ENCODE measurements at regions not wholly inside any gene's neighbourhood (a gene's known extent, or its start where the extent isn't known, plus 50 kb on each side); places are given as distances from the start of the nearest gene placed in this dataset.
"Not testable (repeated sequence)": the region's sequence is repeated elsewhere in the genome, so short reads cannot be mapped to it uniquely, and the experiment has no call there.

GRCh38 chr3:22843854-22844253 is 359.3 kb upstream of the UBE2E2 start:
- Histone ChIP-seq H3K27ac (ENCODE audit: low read length) (no peak overlapping the region), H3K36me3 (ENCODE audit: insufficient read depth, low read depth, low read length) (no peaks in the 10 kb centered on the region), H3K4me1 (ENCODE audit: insufficient read depth, low read length) (no peaks in the 10 kb centered on the region), H3K4me3 (ENCODE audit: low read length) (no peak overlapping the region), H3K9me3 (ENCODE audit: insufficient read depth, low read depth, low read length) (no peaks in the 10 kb centered on the region), H3K9ac (ENCODE audit: low read depth, low read length) (no peak overlapping the region), H3K27me3 (ENCODE audit: insufficient read depth, low read length) (no peaks in the 10 kb centered on the region)

- Histone ChIP-seq H3K9ac (ENCODE audit: low read depth, low read length) (no peak overlapping the region), H3K36me3 (ENCODE audit: insufficient read depth, low read depth, low read length) (no peaks in the 10 kb centered on the region), H3K4me1 (ENCODE audit: insufficient read depth, low read length) (no peaks in the 10 kb centered on the region), H3K27me3 (ENCODE audit: insufficient read depth, low read length) (no peaks in the 10 kb centered on the region), H3K4me3 (ENCODE audit: low read length) (no peak overlapping the region), H3K9me3 (ENCODE audit: insufficient read depth, low read depth, low read length) (no peaks in the 10 kb centered on the region), H3K27ac (ENCODE audit: low read length) (no peak overlapping the region)
Measured at GRCh38 chr3:22846566-22846965, 356.6 kb upstream of the UBE2E2 start.

- H3K36me3 ChIP-seq (ENCODE audit: insufficient read depth, low read depth, low read length) = not testable (repeated sequence)
Measured at GRCh38 chr3:22849583-22849982, 353.5 kb upstream of the UBE2E2 start.

GRCh38 chr3:22856811-22857210 is 346.3 kb upstream of the UBE2E2 start:
- H3K27ac ChIP-seq (ENCODE audit: low read length) = no peak overlapping the region
- H3K27me3 ChIP-seq (ENCODE audit: insufficient read depth, low read length) = no peaks in the 10 kb centered on the region
- H3K36me3 ChIP-seq (ENCODE audit: insufficient read depth, low read depth, low read length) = no peaks in the 10 kb centered on the region
- H3K9me3 ChIP-seq (ENCODE audit: insufficient read depth, low read depth, low read length) = no peaks in the 10 kb centered on the region
- 0 out of 2 replicates have a peak, but pooled peaks cover 2% of the 10 kb centered on the region for H3K4me1 ChIP-seq (ENCODE audit: insufficient read depth, low read length)
- no peak overlapping the region for H3K9ac ChIP-seq (ENCODE audit: low read depth, low read length)
- H3K4me3 ChIP-seq (ENCODE audit: low read length) = no peak overlapping the region

More at GRCh38 chr3:22849583-22849982, 353.5 kb upstream of the UBE2E2 start:
- not testable (repeated sequence) for H3K9ac ChIP-seq (ENCODE audit: low read depth, low read length); H3K4me1 ChIP-seq (ENCODE audit: insufficient read depth, low read length); H3K9me3 ChIP-seq (ENCODE audit: insufficient read depth, low read depth, low read length); H3K27ac ChIP-seq (ENCODE audit: low read length); H3K4me3 ChIP-seq (ENCODE audit: low read length); H3K27me3 ChIP-seq (ENCODE audit: insufficient read depth, low read length)

GRCh38 chr3:22858486-22858885 is 344.6 kb upstream of the UBE2E2 start:
- H3K4me1 ChIP-seq (ENCODE audit: insufficient read depth, low read length) = 0 out of 2 replicates have a peak, but pooled peaks cover 2% of the 10 kb centered on the region
- no peaks in the 10 kb centered on the region for H3K27me3 ChIP-seq (ENCODE audit: insufficient read depth, low read length)
- H3K27ac ChIP-seq (ENCODE audit: low read length) = no peak overlapping the region
- no peaks in the 10 kb centered on the region for H3K36me3 ChIP-seq (ENCODE audit: insufficient read depth, low read depth, low read length)
- no peak overlapping the region for H3K4me3 ChIP-seq (ENCODE audit: low read length)
- H3K9me3 ChIP-seq (ENCODE audit: insufficient read depth, low read depth, low read length) = no peaks in the 10 kb centered on the region
- H3K9ac ChIP-seq (ENCODE audit: low read depth, low read length) = no peak overlapping the region

GRCh38 chr3:22859618-22860017 is 343.5 kb upstream of the UBE2E2 start:
- Histone ChIP-seq H3K27ac (ENCODE audit: low read length) (no peak overlapping the region), H3K27me3 (ENCODE audit: insufficient read depth, low read length) (no peaks in the 10 kb centered on the region)

GRCh38 chr3:22861426-22861825 is 341.7 kb upstream of the UBE2E2 start:
- Histone ChIP-seq H3K36me3 (ENCODE audit: insufficient read depth, low read depth, low read length) (no peaks in the 10 kb centered on the region), H3K4me1 (ENCODE audit: insufficient read depth, low read length) (0 out of 2 replicates have a peak, but pooled peaks cover 2% of the 10 kb centered on the region), H3K27me3 (ENCODE audit: insufficient read depth, low read length) (no peaks in the 10 kb centered on the region), H3K9me3 (ENCODE audit: insufficient read depth, low read depth, low read length) (no peaks in the 10 kb centered on the region), H3K9ac (ENCODE audit: low read depth, low read length) (no peak overlapping the region), H3K4me3 (ENCODE audit: low read length) (no peak overlapping the region), H3K27ac (ENCODE audit: low read length) (no peak overlapping the region)

More at GRCh38 chr3:22859618-22860017, 343.5 kb upstream of the UBE2E2 start:
- Histone ChIP-seq H3K36me3 (ENCODE audit: insufficient read depth, low read depth, low read length) (no peaks in the 10 kb centered on the region), H3K4me3 (ENCODE audit: low read length) (no peak overlapping the region), H3K9me3 (ENCODE audit: insufficient read depth, low read depth, low read length) (no peaks in the 10 kb centered on the region), H3K9ac (ENCODE audit: low read depth, low read length) (no peak overlapping the region), H3K4me1 (ENCODE audit: insufficient read depth, low read length) (0 out of 2 replicates have a peak, but pooled peaks cover 2% of the 10 kb centered on the region)

GRCh38 chr3:22862111-22862510 is 341.0 kb upstream of the UBE2E2 start:
- Histone ChIP-seq H3K4me1 (ENCODE audit: insufficient read depth, low read length) (0 out of 2 replicates have a peak, but pooled peaks cover 2% of the 10 kb centered on the region), H3K4me3 (ENCODE audit: low read length) (no peak overlapping the region), H3K36me3 (ENCODE audit: insufficient read depth, low read depth, low read length) (no peaks in the 10 kb centered on the region), H3K27me3 (ENCODE audit: insufficient read depth, low read length) (no peaks in the 10 kb centered on the region), H3K27ac (ENCODE audit: low read length) (no peak overlapping the region), H3K9me3 (ENCODE audit: insufficient read depth, low read depth, low read length) (no peaks in the 10 kb centered on the region), H3K9ac (ENCODE audit: low read depth, low read length) (no peak overlapping the region)

GRCh38 chr3:22882834-22883233 is 320.3 kb upstream of the UBE2E2 start:
- not testable (repeated sequence) for H3K27ac ChIP-seq (ENCODE audit: low read length); H3K9ac ChIP-seq (ENCODE audit: low read depth, low read length); H3K27me3 ChIP-seq (ENCODE audit: insufficient read depth, low read length); H3K36me3 ChIP-seq (ENCODE audit: insufficient read depth, low read depth, low read length); H3K4me1 ChIP-seq (ENCODE audit: insufficient read depth, low read length); H3K4me3 ChIP-seq (ENCODE audit: low read length); H3K9me3 ChIP-seq (ENCODE audit: insufficient read depth, low read depth, low read length)

GRCh38 chr3:22885039-22885438 is 318.1 kb upstream of the UBE2E2 start:
- H3K4me1 ChIP-seq (ENCODE audit: insufficient read depth, low read length) = no peaks in the 10 kb centered on the region
- H3K9ac ChIP-seq (ENCODE audit: low read depth, low read length) = no peak overlapping the region
- no peak overlapping the region for H3K4me3 ChIP-seq (ENCODE audit: low read length)
- no peaks in the 10 kb centered on the region for H3K36me3 ChIP-seq (ENCODE audit: insufficient read depth, low read depth, low read length)
- H3K9me3 ChIP-seq (ENCODE audit: insufficient read depth, low read depth, low read length) = no peaks in the 10 kb centered on the region
- no peak overlapping the region for H3K27ac ChIP-seq (ENCODE audit: low read length)
- no peaks in the 10 kb centered on the region for H3K27me3 ChIP-seq (ENCODE audit: insufficient read depth, low read length)

GRCh38 chr3:22885574-22886341 is 317.4 kb upstream of the UBE2E2 start:
- Histone ChIP-seq H3K27me3 (ENCODE audit: insufficient read depth, low read length) (no peaks in the 10 kb centered on the region), H3K9ac (ENCODE audit: low read depth, low read length) (no peak overlapping the region), H3K4me1 (ENCODE audit: insufficient read depth, low read length) (no peaks in the 10 kb centered on the region), H3K27ac (ENCODE audit: low read length) (no peak overlapping the region), H3K36me3 (ENCODE audit: insufficient read depth, low read depth, low read length) (no peaks in the 10 kb centered on the region), H3K9me3 (ENCODE audit: insufficient read depth, low read depth, low read length) (no peaks in the 10 kb centered on the region), H3K4me3 (ENCODE audit: low read length) (no peak overlapping the region)

- no peaks in the 10 kb centered on the region for H3K9me3 ChIP-seq (ENCODE audit: insufficient read depth, low read depth, low read length)
- no peaks in the 10 kb centered on the region for H3K27me3 ChIP-seq (ENCODE audit: insufficient read depth, low read length)
- no peaks in the 10 kb centered on the region for H3K36me3 ChIP-seq (ENCODE audit: insufficient read depth, low read depth, low read length)
- H3K27ac ChIP-seq (ENCODE audit: low read length) = no peak overlapping the region
- no peak overlapping the region for H3K4me3 ChIP-seq (ENCODE audit: low read length)
- no peaks in the 10 kb centered on the region for H3K4me1 ChIP-seq (ENCODE audit: insufficient read depth, low read length)
- no peak overlapping the region for H3K9ac ChIP-seq (ENCODE audit: low read depth, low read length)
Measured at GRCh38 chr3:22886439-22887068, 316.6 kb upstream of the UBE2E2 start.
